HS-5 (cell line): ENCODE measurements at regions not wholly inside any gene's neighbourhood (a gene's known extent, or its start where the extent isn't known, plus 50 kb on each side); places are given as distances from the start of the nearest gene placed in this dataset.

Experiments
- DNase-seq: peaks from one replicate; pipeline ENCODE4 v3.0.0-alpha.2; 2012; ENCODE audit warnings: low read depth

DNA sequence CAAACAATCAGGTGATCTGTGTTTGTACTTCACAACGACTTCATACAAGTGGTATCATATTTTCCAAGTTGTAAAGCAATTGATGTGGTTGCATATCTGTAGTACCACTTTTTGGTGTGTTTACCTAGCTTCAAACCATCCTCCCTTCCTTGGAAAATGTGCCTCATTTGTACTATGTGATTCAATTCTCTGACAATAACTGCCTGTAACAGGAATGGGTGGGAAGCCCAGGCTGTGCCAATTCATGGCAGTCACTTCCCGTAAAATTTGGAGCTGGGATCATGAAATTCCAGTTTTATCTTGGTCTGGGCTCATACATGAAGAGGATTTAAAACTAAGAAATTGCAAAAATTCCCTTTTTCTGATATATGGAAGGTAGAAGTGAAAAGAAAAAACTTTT lies 250.1 kb downstream of the DIO2 start:
- no peak for DNase-seq

GRCh38 chr14:79960288-79960687 lies 251.0 kb downstream of the DIO2 start:
- no peak for DNase-seq

DNA sequence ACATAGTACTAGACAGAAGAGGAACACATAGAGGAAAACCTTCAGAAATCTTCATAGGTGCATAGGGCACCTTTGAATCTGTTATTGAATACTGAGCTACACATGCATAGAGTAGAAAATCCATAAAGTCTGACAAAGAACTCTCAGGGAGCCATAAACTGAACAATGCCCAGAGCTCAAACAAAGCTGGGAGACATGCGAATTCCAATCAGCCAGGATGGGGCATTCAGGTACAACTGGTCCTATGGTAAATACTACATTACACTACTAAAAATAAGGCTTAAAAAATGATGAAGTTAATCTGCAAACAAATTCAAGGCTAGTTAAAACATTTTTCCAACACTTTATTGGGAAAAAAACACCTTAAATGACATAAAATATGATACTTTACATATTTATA lies 259.7 kb downstream of the DIO2 start:
- DNase-seq, result no peak

DNA sequence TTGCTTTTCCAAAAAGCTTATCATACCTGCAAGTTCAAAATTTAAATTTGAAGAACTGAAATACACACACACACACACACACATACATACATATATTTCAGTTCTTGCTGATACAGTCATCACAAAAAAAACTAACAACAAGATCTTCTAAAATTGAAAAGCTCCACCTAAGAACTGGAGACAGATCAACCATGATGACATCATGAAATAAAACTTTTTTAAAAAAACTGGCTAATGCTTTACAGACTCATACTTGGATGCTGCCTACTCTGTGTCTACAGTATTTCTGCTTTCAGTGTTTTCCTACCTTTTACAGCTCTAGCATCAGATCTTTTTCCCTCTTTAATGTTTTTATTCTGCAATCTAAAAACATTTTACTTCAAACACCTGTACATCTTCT lies 261.4 kb downstream of the DIO2 start:
- DNase-seq, result no peak

DNA sequence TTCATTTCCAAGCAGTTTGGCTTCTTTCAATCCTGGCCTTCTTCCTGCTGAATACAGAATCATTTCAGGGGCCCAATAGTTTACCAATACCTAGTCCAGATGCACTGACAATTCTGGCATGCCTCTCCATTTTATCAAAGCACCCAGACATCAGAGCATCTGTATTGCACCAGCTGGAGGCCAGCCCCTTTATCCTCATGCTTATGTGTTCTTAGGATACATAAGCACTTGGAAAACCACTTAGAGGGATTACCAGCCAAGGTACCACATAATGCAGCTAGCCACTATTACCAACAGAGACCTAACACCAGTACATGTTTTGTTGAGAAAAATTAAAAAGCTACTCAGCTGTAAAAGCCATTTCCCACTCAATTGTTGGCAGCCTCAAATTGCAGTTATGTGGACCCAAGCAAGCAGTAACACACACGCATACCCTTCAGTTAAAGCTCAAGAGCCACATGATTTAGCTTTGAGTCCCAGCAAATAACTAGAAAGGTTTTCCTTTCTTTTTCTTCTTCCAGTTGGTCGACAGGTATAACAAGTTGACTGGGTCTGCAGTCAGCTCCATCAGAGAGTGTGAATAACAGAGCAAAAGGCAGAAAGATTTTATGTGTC lies 263.8 kb downstream of the DIO2 start:
- DNase-seq, result no peak

GRCh38 chr14:79939235-79939634 lies 272.1 kb downstream of the DIO2 start:
- DNase-seq, result no peak

DNA sequence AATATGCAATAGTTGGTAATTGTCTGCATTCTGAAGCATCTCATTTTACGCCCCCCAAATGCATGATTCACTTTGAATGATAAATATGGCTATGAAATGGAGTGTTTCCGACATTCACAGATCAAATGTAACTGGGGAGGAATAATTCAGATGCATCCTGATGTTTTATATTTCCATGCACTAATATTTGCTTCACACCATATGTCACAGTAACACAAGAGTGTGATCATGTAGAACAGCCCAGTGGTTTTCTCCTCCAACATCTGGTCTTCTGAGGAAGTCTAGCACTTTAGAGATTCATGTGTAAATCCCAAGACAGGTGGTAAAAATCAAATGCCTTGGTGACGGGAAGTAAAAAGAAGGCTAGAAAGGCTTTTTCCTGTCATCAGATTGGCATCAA lies 273.1 kb downstream of the DIO2 start:
- no peak for DNase-seq

DNA sequence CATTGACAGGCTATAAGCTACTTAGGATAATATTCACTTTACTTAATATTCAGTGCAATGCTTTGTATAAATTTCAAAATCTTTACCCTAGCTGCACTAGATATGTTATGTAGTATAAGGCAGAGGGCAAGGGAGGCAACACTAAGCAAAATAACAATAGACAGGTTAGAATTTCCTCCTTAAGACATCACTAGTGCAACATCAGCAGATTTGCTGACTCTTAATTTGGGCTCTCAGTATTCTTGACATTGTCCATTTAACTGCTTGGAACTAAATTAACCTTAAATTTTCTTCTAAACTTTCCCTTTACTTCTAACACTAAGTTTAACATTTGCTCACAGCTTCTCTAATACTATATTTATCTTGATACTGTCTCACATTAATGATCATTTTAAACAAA lies 273.9 kb downstream of the DIO2 start:
- DNase-seq, result no peak

GRCh38 chr14:79924551-79924950 lies 286.8 kb downstream of the DIO2 start:
- DNase-seq, result no peak

- no peak for DNase-seq
Measured at GRCh38 chr14:79920180-79920692, 291.1 kb downstream of the DIO2 start.
